H1 (cell line): ENCODE measurements at regions not wholly inside any gene's neighbourhood (a gene's known extent, or its start where the extent isn't known, plus 50 kb on each side); places are given as distances from the start of the nearest gene placed in this dataset.

ENCODE experiments used
- EGR1 ChIP-seq: IDR thresholded peaks from 2 replicates; pipeline ENCODE4 v1.6.1; 2011; ENCODE audit warnings: low read depth, low read length, borderline replicate concordance
- EZH2 ChIP-seq: fragments of 200-600 bp; sonication (generic); IDR thresholded peaks from 2 replicates; pipeline ENCODE4 v1.7.1; 2012; ENCODE audit warnings: low read depth, mild to moderate bottlenecking, moderate library complexity, low read length, inconsistent platforms; ENCODE audit not compliant: severe bottlenecking
- RAD21 ChIP-seq, 2 experiments: IDR thresholded peaks in 1 of 2; conservative IDR thresholded peaks in 1 of 2; 2 replicates each; pipeline ENCODE4 v1.6.1; 2011; ENCODE audit warnings: low read depth in 2 of 2, low read length in 2 of 2, improper control_type of control experiment in 1 of 2, inconsistent platforms in 1 of 2, mild to moderate bottlenecking in 1 of 2, moderate library complexity in 1 of 2
- RFX5 ChIP-seq: IDR thresholded peaks from 2 replicates; pipeline ENCODE4 v1.6.1; 2011; ENCODE audit warnings: low read depth, low read length, improper control_type of control experiment, borderline replicate concordance

- TF ChIP-seq EZH2 (no peak), RAD21 (IDR thresholded peaks at IDR 0.05 in 1 of 2, conservative IDR thresholded peaks at IDR 0.05 in 1 of 2; ENCODE audit: low read depth in 2 of 2, low read length in 2 of 2) (peak; percentile 53 to 58), EGR1 (no peak), RFX5 (no peak)
Observed at GRCh38 chr3:59326246-59327024, 276.6 kb upstream of the CFAP20DC start.
